ENCODE measurements at regions not wholly inside any gene's neighbourhood (a gene's known extent, or its start where the extent isn't known, plus 50 kb on each side); places are given as distances from the start of the nearest gene placed in this dataset.

GRCh38 chr10:58992830-58993460 lies 183.5 kb upstream of the PHYHIPL start:
- TF ChIP-seq SMC3 (IDR thresholded peaks at IDR 0.05) (no peak), CTCF (IDR thresholded peaks at IDR 0.05) (no peak), CEBPB (IDR thresholded peaks at IDR 0.05) (no peak)
- TF ChIP-seq, protein P1, sequence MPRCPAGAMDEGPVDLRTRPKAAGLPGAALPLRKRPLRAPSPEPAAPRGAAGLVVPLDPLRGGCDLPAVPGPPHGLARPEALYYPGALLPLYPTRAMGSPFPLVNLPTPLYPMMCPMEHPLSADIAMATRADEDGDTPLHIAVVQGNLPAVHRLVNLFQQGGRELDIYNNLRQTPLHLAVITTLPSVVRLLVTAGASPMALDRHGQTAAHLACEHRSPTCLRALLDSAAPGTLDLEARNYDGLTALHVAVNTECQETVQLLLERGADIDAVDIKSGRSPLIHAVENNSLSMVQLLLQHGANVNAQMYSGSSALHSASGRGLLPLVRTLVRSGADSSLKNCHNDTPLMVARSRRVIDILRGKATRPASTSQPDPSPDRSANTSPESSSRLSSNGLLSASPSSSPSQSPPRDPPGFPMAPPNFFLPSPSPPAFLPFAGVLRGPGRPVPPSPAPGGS (IDR thresholded peaks at IDR 0.05): no peak
